SJCRH30 (cell line): ENCODE measurements at regions not wholly inside any gene's neighbourhood (a gene's known extent, or its start where the extent isn't known, plus 50 kb on each side); places are given as distances from the start of the nearest gene placed in this dataset.

Experiments
- DNase-seq, 2 experiments: peaks; one replicate each; pipeline ENCODE4 v3.0.0-alpha.2; 2015 to 2020
- H3K27ac ChIP-seq: fragments of 250-450 bp; sonication (Bioruptor Pico); 2 replicates; pipeline ENCODE4 v1.5.1; 2020; ENCODE audit warnings: mild to moderate bottlenecking, moderate library complexity
- H3K27me3 ChIP-seq: fragments of 250-450 bp; sonication (Bioruptor Pico); 2 replicates; pipeline ENCODE4 v1.5.1; 2020; ENCODE audit warnings: mild to moderate bottlenecking, moderate library complexity
- H3K36me3 ChIP-seq: fragments of 250-450 bp; sonication (Bioruptor Pico); 2 replicates; pipeline ENCODE4 v1.5.1; 2020; ENCODE audit warnings: mild to moderate bottlenecking, moderate library complexity
- H3K4me1 ChIP-seq: fragments of 250-450 bp; sonication (Bioruptor Pico); 2 replicates; pipeline ENCODE4 v1.5.1; 2020; ENCODE audit warnings: mild to moderate bottlenecking, moderate library complexity
- H3K4me3 ChIP-seq: fragments of 250-450 bp; sonication (Bioruptor Pico); 2 replicates; pipeline ENCODE4 v1.5.1; 2020; ENCODE audit warnings: mild to moderate bottlenecking, moderate library complexity
- H3K9me3 ChIP-seq: fragments of 250-450 bp; sonication (Bioruptor Pico); replicated peaks from 2 replicates; pipeline ENCODE4 v1.5.1; 2020; ENCODE audit warnings: mild to moderate bottlenecking, moderate library complexity

DNA sequence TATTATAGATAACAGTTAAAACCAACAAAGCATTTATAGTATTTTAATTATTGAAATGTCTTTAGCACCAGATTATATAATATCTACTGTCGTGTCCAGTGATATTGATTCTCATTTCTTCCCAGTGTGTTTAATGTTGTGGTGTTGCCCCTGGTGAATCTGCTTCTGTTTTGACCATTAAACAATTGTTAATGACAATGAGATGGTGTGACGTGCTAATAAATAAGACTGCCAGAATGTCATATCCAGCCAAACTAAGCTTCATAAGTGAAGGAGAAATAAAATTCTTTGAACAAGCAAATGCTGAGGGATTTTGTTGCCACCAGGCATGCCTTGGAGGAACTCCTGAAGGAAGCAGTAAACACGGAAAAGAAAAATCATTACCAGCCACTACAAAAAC, 480.0 kb upstream of the ROBO1 start:
- H3K4me3 ChIP-seq, result no peak overlapping the region
- DNase-seq, result no peak
- no peaks in the 10 kb centered on the region for H3K36me3 ChIP-seq
- H3K4me1 ChIP-seq, result no peaks in the 10 kb centered on the region
- H3K9me3 ChIP-seq, result no peaks in the 10 kb centered on the region
- H3K27ac ChIP-seq, result no peak overlapping the region
- no peaks in the 10 kb centered on the region for H3K27me3 ChIP-seq

DNA sequence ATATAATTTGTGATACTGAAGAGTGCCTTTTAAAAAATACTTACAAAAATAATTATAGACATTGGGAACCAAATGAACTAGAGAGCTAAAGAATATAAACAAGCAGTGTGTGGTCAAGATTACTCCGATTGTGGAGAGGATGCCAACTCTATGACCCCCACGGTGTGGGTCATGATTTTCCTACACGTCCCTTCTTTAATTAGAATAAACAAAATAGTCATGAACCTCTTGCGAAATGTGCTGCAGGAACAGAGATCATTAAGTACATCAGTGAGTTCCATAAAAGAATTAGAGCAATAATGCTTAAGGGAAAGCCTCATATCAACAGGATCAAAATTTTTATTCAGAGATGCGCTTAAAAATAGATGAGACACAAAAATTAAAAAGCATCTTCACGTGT, 476.6 kb upstream of the ROBO1 start:
- H3K4me1 ChIP-seq, result no peaks in the 10 kb centered on the region
- no peak for DNase-seq
- H3K36me3 ChIP-seq, result no peaks in the 10 kb centered on the region
- H3K27ac ChIP-seq, result no peak overlapping the region
- H3K27me3 ChIP-seq, result no peaks in the 10 kb centered on the region
- no peak overlapping the region for H3K4me3 ChIP-seq
- H3K9me3 ChIP-seq, result no peaks in the 10 kb centered on the region

DNA sequence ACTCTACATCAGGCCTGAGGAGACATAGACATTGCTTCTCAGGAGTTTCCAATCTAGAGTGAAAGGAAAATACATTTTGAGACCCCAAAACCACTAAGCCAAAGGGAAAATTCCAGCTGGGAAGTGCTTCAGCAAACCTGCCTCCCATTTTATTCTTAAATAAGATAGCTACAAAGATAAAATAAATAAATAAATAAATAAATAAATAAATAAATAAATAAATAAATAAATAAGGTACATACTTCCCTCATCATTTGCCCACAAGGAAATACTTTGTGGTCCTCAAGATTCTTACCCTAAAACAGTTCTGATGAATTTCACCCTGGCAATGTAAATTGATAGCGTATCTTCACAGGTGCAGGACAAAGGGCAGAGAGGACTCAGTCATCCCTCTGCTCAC, 474.0 kb upstream of the ROBO1 start:
- Histone ChIP-seq H3K4me3 (no peak overlapping the region), H3K36me3 (no peaks in the 10 kb centered on the region), H3K27me3 (no peaks in the 10 kb centered on the region), H3K9me3 (no peaks in the 10 kb centered on the region), H3K4me1 (no peaks in the 10 kb centered on the region), H3K27ac (no peak overlapping the region)
- no peak for DNase-seq

DNA sequence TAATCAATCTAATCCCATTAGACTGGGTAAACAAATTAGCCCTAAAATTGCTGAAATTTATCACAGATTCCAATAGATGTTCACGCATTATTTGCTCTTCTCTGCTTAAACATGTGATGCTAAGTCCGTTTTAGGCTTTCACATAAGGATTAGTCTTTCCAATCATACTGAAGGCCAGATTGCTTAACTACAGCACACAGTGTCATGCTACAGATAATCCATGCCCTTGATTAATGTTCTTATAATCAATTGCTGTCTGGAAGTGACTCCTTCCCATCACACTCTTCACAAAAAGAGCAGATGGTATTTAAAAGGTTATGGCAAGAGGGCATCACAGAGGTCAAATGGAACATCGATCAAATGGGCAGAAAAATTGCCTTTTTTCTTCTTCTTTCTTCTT, 471.5 kb upstream of the ROBO1 start:
- no peaks in the 10 kb centered on the region for H3K27me3 ChIP-seq
- no peaks in the 10 kb centered on the region for H3K36me3 ChIP-seq
- no peak for DNase-seq
- H3K4me3 ChIP-seq, result no peak overlapping the region
- no peaks in the 10 kb centered on the region for H3K9me3 ChIP-seq
- H3K27ac ChIP-seq, result no peak overlapping the region
- no peaks in the 10 kb centered on the region; the same call in 1 of the 2 replicates for H3K4me1 ChIP-seq

DNA sequence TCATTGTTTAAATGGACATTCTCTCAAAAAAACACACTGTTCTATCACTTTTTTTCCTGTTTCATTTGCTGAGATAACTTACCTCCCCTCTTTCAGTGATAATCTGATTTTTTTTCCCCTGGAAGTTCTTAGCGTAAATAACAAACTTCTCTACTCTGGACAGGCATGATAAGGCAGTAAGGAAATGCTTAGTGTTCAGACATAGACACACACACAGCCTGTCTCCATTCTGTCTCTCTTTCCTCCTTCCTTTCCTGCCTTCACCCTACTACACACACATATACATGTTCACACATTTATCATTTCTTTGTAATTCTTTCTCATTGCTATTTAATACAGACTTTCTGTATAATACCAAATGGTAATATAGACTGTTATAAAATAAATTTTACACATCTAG, 470.8 kb upstream of the ROBO1 start:
- no peaks in the 10 kb centered on the region for H3K36me3 ChIP-seq
- no peak overlapping the region for H3K4me3 ChIP-seq
- no peaks in the 10 kb centered on the region for H3K27me3 ChIP-seq
- no peaks in the 10 kb centered on the region; the same call in 1 of the 2 replicates for H3K4me1 ChIP-seq
- no peak for DNase-seq
- no peaks in the 10 kb centered on the region for H3K9me3 ChIP-seq
- H3K27ac ChIP-seq, result no peak overlapping the region

DNA sequence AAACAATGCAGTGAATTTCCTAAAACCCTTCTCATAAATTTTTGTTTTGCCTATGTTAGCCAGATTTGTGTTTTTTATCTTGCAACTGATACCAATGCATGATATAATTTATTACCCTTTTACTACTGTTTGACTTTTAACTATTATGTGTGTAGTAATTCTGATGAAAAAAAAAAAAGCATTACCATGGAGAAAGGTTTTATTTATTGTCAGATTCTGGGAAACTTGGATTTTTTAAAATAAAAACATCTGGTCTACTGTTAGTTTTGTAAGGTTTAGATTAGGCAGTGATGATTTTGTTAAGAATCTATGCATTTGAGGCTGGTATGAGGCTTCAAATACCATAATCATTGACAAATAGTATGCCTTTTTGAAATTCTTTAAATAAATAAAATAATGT, 470.4 kb upstream of the ROBO1 start:
- H3K36me3 ChIP-seq, result no peaks in the 10 kb centered on the region
- H3K27me3 ChIP-seq, result no peaks in the 10 kb centered on the region
- peaks cover 4% of the 10 kb centered on the region for H3K4me1 ChIP-seq

DNA sequence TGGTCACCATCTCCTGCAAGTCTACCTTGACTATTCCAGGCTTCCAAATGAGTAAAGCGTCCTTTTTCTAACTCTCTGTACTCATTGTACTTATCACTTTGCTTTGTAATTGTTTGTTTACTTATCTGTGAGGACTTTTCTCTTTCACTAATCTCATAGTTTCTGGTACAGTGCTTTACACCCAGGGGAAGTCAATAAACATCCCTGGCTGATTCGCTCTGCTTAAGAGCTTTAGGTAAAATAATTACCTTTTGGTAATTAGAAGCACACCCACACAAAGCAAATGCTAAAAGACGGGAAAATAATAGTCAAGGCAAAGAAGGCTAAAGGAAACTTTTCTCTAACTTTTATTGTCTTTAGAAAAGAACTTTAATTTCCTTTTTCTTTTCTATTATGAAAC, 466.9 kb upstream of the ROBO1 start:
- H3K27ac ChIP-seq, result no peak overlapping the region
- no peak for DNase-seq
- no peaks in the 10 kb centered on the region for H3K36me3 ChIP-seq
- no peaks in the 10 kb centered on the region; the same call in 1 of the 2 replicates for H3K9me3 ChIP-seq
- H3K4me1 ChIP-seq, result peaks cover 15% of the 10 kb centered on the region
- H3K27me3 ChIP-seq, result no peaks in the 10 kb centered on the region
- no peak overlapping the region for H3K4me3 ChIP-seq

More for the DNA sequence above, 470.4 kb upstream of the ROBO1 start:
- Histone ChIP-seq H3K9me3 (no peaks in the 10 kb centered on the region), H3K27ac (no peak overlapping the region), H3K4me3 (no peak overlapping the region)
- DNase-seq, result no peak

DNA sequence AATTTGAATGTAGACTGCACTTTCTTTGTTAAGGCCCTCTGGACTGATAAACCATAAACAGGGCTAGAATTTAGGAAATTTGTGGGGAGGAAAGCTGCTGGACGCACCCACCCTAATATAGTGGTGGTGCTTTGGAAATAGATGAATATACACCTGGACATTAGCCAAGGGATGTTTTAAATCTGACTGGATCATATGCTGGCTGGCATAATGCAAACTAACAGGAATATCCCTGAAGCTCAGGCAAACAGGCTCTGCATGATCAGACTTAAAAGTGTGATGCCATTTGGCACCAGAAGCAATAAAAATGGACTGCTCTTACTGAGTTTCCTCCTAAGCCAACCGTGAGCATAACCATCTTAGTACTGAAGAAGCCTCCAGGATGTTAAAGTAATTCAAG, 465.8 kb upstream of the ROBO1 start:
- no peak overlapping the region for H3K4me3 ChIP-seq
- no peak overlapping the region for H3K27ac ChIP-seq
- no peak for DNase-seq
- H3K36me3 ChIP-seq, result no peaks in the 10 kb centered on the region
- H3K9me3 ChIP-seq, result no peaks in the 10 kb centered on the region; the same call in 1 of the 2 replicates
- H3K4me1 ChIP-seq, result peaks cover 15% of the 10 kb centered on the region
- H3K27me3 ChIP-seq, result no peaks in the 10 kb centered on the region

DNA sequence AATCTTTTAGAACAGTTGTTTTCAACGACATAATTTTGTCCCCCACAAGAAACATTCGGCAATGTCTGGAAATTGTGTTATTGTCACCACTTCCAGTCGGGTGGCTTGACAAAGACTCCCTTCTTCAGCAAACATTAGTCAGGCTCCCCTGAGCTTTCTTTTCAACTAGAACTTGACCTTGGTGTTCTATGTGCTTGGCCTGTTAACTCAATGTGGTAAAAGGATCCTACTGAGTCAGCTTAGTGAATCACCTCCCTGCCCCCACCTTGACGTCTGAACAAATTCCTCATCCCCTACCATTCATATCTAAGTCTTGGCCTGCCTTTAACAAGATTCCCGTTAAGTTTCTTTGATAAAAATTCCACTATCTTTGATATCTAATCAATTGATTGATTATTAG, 465.0 kb upstream of the ROBO1 start:
- peak; percentile 34 to 64 for DNase-seq
- Histone ChIP-seq H3K27ac (peak overlapping the region; percentile 62), H3K9me3 (no peaks in the 10 kb centered on the region; the same call in 1 of the 2 replicates), H3K4me1 (peaks cover 15% of the 10 kb centered on the region), H3K4me3 (peak overlapping the region; percentile 13; the same call in 1 of the 2 replicates), H3K27me3 (no peaks in the 10 kb centered on the region), H3K36me3 (no peaks in the 10 kb centered on the region)

DNA sequence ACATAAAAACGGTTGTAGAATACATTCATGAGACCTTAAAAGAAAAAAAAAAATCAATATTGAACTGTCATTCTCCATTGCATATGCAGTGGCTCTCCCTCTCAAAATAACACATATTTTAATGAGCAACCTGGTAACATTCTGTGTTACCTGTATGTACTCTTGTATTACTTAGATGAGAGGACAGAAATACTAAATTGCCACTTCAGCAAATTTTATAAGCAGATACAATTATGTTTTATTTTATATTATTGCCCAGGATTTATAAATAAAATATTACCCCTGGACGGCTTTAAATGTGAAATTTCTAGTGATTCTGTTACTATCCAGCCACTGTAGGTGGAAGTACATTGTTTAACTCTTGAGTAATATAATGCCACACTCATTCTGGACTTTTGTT, 463.2 kb upstream of the ROBO1 start:
- H3K27me3 ChIP-seq, result no peaks in the 10 kb centered on the region
- DNase-seq, result no peak
- no peak overlapping the region for H3K4me3 ChIP-seq
- no peaks in the 10 kb centered on the region for H3K36me3 ChIP-seq
- H3K9me3 ChIP-seq, result no peaks in the 10 kb centered on the region; the same call in 1 of the 2 replicates
- H3K27ac ChIP-seq, result no peak overlapping the region
- peaks cover 15% of the 10 kb centered on the region for H3K4me1 ChIP-seq

DNA sequence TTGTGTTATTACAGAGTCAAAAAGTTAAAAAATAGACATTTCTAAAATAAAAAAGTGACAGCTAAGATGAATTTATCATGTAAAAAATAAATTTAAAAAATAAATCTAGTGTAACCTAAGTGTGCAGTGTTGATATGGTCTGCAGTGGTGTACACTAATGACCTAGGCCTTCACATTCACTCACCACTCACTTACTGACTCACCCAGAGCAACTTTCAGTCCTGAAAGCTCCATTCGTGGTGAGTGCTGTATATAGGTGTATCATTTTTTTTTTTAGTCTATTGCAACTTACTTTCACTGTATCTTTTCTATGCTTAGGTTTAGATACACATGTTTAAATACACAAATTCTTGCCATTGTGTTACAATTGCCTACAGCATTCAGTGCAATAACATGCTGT, 459.4 kb upstream of the ROBO1 start:
- peaks cover 3% of the 10 kb centered on the region; the same call in 1 of the 2 replicates for H3K4me1 ChIP-seq
- H3K27me3 ChIP-seq, result no peaks in the 10 kb centered on the region
- no peaks in the 10 kb centered on the region for H3K36me3 ChIP-seq
- no peaks in the 10 kb centered on the region; the same call in 1 of the 2 replicates for H3K9me3 ChIP-seq
- no peak overlapping the region for H3K4me3 ChIP-seq
- no peak overlapping the region for H3K27ac ChIP-seq
- DNase-seq, result no peak

DNA sequence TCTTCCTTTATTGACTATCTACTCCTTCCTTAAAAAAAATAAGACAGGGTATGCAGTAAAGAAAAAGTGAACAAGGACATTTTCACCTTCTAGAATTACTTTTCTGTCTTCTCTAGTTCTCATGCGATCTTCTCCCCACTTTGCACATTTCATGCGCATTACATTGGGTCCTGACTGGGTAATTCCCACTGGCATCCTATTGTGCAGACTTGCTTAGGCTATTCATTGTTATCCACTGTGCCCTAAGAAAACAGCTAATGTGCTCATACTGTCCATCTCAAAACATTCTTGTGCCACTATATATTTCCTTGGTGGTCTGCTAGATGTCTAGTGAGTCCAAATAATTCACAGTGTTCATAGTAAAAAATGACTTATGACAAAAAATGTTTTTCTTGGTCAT, 447.4 kb upstream of the ROBO1 start:
- Histone ChIP-seq H3K4me1 (peaks cover 7% of the 10 kb centered on the region; the same call in 1 of the 2 replicates), H3K4me3 (no peak overlapping the region), H3K27me3 (no peaks in the 10 kb centered on the region), H3K36me3 (no peaks in the 10 kb centered on the region), H3K27ac (no peak overlapping the region), H3K9me3 (no peaks in the 10 kb centered on the region; the same call in 1 of the 2 replicates)
- DNase-seq, result no peak

DNA sequence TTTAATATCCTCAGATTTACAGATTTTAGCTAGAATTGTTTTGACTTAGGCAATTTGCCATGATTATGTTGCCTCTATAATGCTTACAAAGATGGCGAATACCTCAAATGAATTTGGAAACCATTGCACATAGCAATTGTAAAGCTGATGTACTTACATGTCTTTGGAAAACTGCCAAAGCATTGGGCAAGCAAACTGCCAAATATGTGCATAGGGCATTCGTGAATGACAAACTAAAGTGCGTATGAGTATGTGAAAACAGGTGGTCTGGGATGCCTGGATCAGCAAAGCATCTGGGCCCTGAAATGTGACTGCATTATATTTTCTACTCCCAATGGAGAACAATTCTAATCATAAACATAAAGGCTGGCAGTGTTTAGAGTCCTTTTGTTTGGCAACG, 445.3 kb upstream of the ROBO1 start:
- peak; percentile 67 to 81 for DNase-seq
- Histone ChIP-seq H3K4me3 (no peak overlapping the region), H3K36me3 (no peaks in the 10 kb centered on the region)

DNA sequence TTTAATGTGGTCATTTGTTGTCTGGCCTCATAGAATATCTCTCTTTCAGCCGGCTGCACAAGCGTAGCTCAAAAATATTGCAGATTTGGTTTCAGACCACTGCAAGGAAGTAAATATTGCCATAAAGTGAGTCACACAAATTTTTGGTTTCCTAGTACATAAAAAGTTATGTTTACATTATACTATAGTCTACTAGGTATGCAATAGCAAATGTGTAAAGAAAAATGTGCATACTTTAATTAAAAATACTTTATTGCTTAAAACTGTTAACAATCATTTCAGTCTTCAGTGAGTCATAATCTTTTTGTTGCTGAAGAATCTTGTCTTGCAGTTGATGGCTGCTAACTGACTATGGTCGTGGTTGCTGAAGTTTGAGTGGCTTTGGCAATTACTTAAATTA, 425.1 kb upstream of the ROBO1 start:
- H3K4me1 ChIP-seq, result 0 out of 2 replicates have a peak, but pooled peaks cover 2% of the 10 kb centered on the region
- H3K27me3 ChIP-seq, result no peaks in the 10 kb centered on the region
- no peaks in the 10 kb centered on the region for H3K36me3 ChIP-seq
- no peak for DNase-seq
- H3K4me3 ChIP-seq, result no peak overlapping the region
- no peak overlapping the region for H3K27ac ChIP-seq
- no peaks in the 10 kb centered on the region for H3K9me3 ChIP-seq

More for the DNA sequence above, 445.3 kb upstream of the ROBO1 start:
- no peaks in the 10 kb centered on the region for H3K27me3 ChIP-seq
- H3K4me1 ChIP-seq, result peaks cover 7% of the 10 kb centered on the region; the same call in 1 of the 2 replicates
- H3K9me3 ChIP-seq, result no peaks in the 10 kb centered on the region; the same call in 1 of the 2 replicates
- H3K27ac ChIP-seq, result peak overlapping the region; percentile 10; the same call in 1 of the 2 replicates

DNA sequence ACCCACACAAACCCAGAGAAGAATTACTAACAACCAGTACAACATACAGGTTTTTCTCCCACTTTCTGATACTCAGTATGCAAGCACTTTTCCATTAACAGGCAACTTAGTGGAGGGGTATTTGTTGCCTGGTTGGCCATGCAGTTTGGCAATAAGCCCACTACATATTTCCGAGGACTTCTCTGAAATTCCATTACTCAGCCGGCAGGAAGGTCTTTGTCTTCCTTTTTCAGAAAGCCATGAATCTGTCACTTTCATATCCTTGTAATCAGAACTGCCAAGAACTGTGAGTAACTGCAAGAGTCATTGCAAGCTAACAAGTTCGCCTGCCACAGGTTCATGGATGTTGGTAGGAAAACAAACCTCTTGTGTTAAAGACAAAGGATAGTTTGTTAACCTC, 422.3 kb upstream of the ROBO1 start:
- H3K9me3 ChIP-seq, result no peaks in the 10 kb centered on the region
- H3K36me3 ChIP-seq, result no peaks in the 10 kb centered on the region
- DNase-seq, result peak; percentile 27 to 46
- peak overlapping the region; percentile 23 for H3K4me3 ChIP-seq
- no peaks in the 10 kb centered on the region for H3K27me3 ChIP-seq
- 0 out of 2 replicates have a peak overlapping the region, but pooled peaks have one; percentile 9 for H3K27ac ChIP-seq
- H3K4me1 ChIP-seq, result 0 out of 2 replicates have a peak, but pooled peaks cover 2% of the 10 kb centered on the region

DNA sequence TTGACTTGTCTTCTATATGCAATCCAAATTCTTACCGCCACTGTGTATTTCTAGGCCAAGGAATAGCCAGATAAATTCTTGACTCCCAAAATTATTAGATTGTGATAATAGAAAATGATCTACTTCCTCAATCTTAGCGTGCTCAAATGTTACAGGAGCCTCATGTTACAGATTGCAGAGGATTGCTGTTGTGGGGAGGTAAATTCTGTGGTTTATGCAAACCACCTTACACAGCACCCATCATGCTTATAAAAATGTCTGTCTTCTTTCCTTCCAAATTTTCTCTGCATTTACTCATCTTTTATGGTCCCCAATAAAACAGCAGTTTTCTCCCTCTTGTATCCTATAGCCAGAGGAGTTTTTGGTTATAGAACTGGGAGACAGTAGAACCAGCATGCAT, 420.2 kb upstream of the ROBO1 start:
- no peak for DNase-seq
- Histone ChIP-seq H3K9me3 (no peaks in the 10 kb centered on the region), H3K27ac (no peak overlapping the region), H3K4me1 (0 out of 2 replicates have a peak, but pooled peaks cover 2% of the 10 kb centered on the region), H3K27me3 (no peaks in the 10 kb centered on the region), H3K4me3 (no peak overlapping the region), H3K36me3 (no peaks in the 10 kb centered on the region)
